Central memory CD8-positive, alpha-beta T cell (primary cell): ENCODE measurements at regions not wholly inside any gene's neighbourhood (a gene's known extent, or its start where the extent isn't known, plus 50 kb on each side); places are given as distances from the start of the nearest gene placed in this dataset.

Experiments
- ATAC-seq: fragments of 150-1000 bp; cut with Tn5 transposase; replicated peaks from 2 replicates; pipeline ENCODE4 v1.10.0; 2022; ENCODE audit warnings: mild to moderate bottlenecking, moderate FRiP score, moderate number of reproducible peaks; ENCODE audit not compliant: poor library complexity, severe bottlenecking; ENCODE audit errors: extremely low read depth
- DNase-seq, 2 donors: peaks; one replicate each; pipeline ENCODE4 v3.0.0; 2021; ENCODE audit warnings: low spot score in 2 of 2
- H3K27ac Mint-ChIP-seq: one replicate; pipeline ENCODE4 v1.8.0; 2022; ENCODE audit warnings: low read depth, mild to moderate bottlenecking, moderate library complexity, mixed read lengths
- H3K27me3 Mint-ChIP-seq: one replicate; pipeline ENCODE4 v1.8.0; 2022; ENCODE audit warnings: mixed read lengths
- H3K36me3 Mint-ChIP-seq: one replicate; pipeline ENCODE4 v1.8.0; 2022; ENCODE audit warnings: mild to moderate bottlenecking, moderate library complexity, mixed read lengths; ENCODE audit not compliant: insufficient read depth
- H3K4me1 Mint-ChIP-seq: one replicate; pipeline ENCODE4 v1.8.0; 2022; ENCODE audit warnings: mixed read lengths
- H3K4me3 Mint-ChIP-seq: one replicate; pipeline ENCODE4 v1.8.0; 2022; ENCODE audit warnings: mild to moderate bottlenecking, moderate library complexity, mixed read lengths
- H3K9me3 Mint-ChIP-seq: one replicate; pipeline ENCODE4 v1.8.0; 2022; ENCODE audit warnings: mixed read lengths

DNA sequence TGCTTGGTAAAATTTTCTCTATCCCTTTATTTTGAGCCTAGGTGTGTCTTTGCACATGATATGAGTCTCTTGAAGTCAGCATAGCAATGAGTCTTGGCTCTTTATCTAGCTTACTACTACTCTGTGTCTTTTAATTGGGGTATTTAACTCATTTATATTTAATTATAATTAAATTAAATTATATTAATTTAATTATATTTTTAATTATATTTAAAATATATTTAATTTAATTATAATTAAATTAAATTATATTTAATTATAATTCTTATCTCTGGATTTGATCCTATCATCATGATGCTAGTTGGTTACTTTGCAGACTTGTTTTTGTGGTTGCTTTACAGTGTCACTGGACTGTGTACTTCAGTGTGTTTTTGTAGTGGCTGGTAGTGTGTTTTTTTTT lies 201.2 kb upstream of the ITM2A start:
- peaks cover 23% of the 10 kb centered on the region for H3K27me3 Mint-ChIP-seq
- H3K4me3 Mint-ChIP-seq = no peak overlapping the region
- peaks cover 10% of the 10 kb centered on the region for H3K9me3 Mint-ChIP-seq
- no peaks in the 10 kb centered on the region for H3K4me1 Mint-ChIP-seq
- DNase-seq (no peak), ATAC-seq (no peak)
- H3K36me3 Mint-ChIP-seq = no peaks in the 10 kb centered on the region
- H3K27ac Mint-ChIP-seq = no peak overlapping the region

DNA sequence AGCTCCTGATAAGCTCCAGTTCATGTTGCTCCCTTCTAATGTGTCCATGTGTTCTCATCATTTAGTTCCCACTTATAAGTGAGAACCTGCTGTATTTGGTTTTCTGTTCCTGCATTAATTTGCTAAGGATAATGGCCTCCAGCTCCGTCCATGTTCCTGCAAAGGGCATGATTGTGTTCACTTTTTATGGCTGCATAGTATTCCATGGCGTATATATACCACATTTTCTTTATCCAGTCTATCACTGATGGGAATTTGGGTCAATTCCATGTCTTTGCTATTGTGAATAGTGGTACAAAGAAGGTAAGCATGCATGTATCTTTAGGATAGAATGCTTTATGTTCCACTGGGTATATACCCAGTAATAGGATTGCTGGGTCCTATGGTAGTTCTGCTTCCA lies 197.2 kb upstream of the ITM2A start:
- Mint-ChIP-seq H3K36me3 (no peaks in the 10 kb centered on the region), H3K27ac (no peak overlapping the region), H3K4me3 (no peak overlapping the region), H3K4me1 (no peaks in the 10 kb centered on the region), H3K9me3 (peaks cover 10% of the 10 kb centered on the region), H3K27me3 (peaks cover 21% of the 10 kb centered on the region)
- no peak for ATAC-seq
- no peak for DNase-seq

DNA sequence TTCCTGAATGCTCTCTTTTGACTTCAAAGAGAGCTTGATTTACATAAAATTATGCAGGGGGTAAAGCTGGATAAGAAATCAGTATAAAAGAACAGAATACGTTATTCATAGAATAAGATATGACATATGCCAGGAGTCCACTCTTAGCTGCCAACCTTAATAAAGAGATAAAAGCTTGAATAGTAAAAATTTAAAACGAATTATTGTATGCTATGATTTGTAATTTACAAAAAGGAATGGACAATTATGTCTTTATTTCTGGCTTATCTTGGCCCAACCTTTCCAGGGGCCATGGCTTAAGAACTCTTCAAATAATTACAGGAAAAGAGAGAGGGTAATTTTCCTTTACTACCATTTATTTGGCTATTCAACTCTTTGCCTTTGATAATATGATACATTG lies 192.2 kb upstream of the ITM2A start:
- ATAC-seq (no peak), DNase-seq (no peak)
- no peak overlapping the region for H3K4me3 Mint-ChIP-seq
- H3K4me1 Mint-ChIP-seq = no peaks in the 10 kb centered on the region
- no peak overlapping the region for H3K27ac Mint-ChIP-seq
- no peaks in the 10 kb centered on the region for H3K27me3 Mint-ChIP-seq
- no peaks in the 10 kb centered on the region for H3K36me3 Mint-ChIP-seq
- H3K9me3 Mint-ChIP-seq = peaks cover 2% of the 10 kb centered on the region

DNA sequence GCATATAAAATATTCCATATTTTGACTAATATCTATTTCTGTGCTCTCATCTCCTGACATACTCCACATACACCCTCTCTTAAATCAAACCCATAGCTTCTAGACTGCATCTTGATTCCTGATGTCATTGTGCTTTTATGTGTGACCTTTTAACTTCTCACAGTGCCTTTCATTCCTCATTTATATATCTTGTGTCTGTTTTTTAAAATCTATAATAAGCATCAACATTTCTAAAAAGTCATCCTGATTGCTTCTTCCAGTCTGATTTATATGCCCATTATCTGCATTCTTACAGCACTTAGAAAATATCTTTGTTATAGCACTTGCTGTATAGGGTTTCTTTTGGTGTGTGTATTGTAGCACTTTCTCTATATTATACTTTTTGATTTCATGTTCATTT lies 190.1 kb upstream of the ITM2A start:
- Mint-ChIP-seq H3K4me3 (no peak overlapping the region), H3K4me1 (no peaks in the 10 kb centered on the region), H3K36me3 (no peaks in the 10 kb centered on the region), H3K27me3 (no peaks in the 10 kb centered on the region), H3K9me3 (no peaks in the 10 kb centered on the region), H3K27ac (no peak overlapping the region)
- ATAC-seq (no peak), DNase-seq (no peak)

GRCh38 chrX:79556800-79557199 lies 189.7 kb upstream of the ITM2A start:
- no peak overlapping the region for H3K27ac Mint-ChIP-seq
- no peaks in the 10 kb centered on the region for H3K36me3 Mint-ChIP-seq
- DNase-seq (no peak), ATAC-seq (no peak)
- no peaks in the 10 kb centered on the region for H3K4me1 Mint-ChIP-seq
- no peaks in the 10 kb centered on the region for H3K9me3 Mint-ChIP-seq
- H3K4me3 Mint-ChIP-seq = no peak overlapping the region
- H3K27me3 Mint-ChIP-seq = no peaks in the 10 kb centered on the region

- H3K27me3 Mint-ChIP-seq = no peaks in the 10 kb centered on the region
- no peak overlapping the region for H3K4me3 Mint-ChIP-seq
Observed at GRCh38 chrX:79530310-79531108, 163.4 kb upstream of the ITM2A start.

DNA sequence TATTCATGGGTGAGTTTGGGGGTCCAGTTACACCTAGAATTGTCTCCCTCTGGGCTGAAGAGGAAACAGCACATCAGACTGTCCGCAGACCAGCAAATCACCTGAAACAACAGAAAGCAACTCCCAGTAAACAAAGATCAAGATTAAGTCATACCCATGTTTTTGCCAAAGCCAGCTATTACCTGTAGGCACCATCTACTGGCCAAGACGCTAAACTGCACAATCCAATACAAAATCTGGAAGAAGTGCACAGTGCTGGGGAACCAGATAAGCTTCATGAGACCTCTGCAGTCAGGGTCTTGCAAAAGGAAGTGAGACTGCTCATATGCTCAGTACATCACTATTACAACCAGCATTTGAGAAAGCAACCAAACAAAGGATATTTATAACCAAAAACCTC lies 157.5 kb upstream of the ITM2A start:
- Mint-ChIP-seq H3K4me3 (no peak overlapping the region), H3K27ac (no peak overlapping the region), H3K36me3 (no peaks in the 10 kb centered on the region), H3K4me1 (no peaks in the 10 kb centered on the region), H3K27me3 (peaks cover 7% of the 10 kb centered on the region), H3K9me3 (peaks cover 5% of the 10 kb centered on the region)
- ATAC-seq (no peak), DNase-seq (no peak)

More at GRCh38 chrX:79530310-79531108, 163.4 kb upstream of the ITM2A start:
- no peak for ATAC-seq
- H3K4me1 Mint-ChIP-seq = no peaks in the 10 kb centered on the region
- H3K27ac Mint-ChIP-seq = no peak overlapping the region
- peaks cover 2% of the 10 kb centered on the region for H3K36me3 Mint-ChIP-seq
- no peak for DNase-seq
- peaks cover 5% of the 10 kb centered on the region for H3K9me3 Mint-ChIP-seq

DNA sequence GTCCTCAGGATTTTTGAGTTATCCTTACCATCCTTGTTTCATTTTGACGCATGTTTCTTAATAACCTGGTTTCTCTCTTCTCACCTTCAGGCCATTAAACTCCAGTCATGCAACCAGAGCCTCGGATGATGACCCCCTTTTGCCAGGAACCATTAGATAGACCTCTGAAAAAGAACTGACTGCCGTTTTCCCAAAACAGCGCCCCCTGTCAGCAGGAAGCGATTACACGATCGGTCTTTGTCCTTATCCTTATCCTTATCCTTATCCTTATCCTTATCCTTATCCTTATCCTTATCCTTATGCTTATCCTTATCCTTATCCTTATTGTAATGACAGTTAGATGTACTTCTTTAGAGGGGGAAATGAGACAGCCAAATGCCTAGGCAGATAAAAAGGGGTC lies 148.4 kb upstream of the ITM2A start:
- ATAC-seq = no peak
- no peaks in the 10 kb centered on the region for H3K9me3 Mint-ChIP-seq
- H3K27me3 Mint-ChIP-seq = peaks cover 18% of the 10 kb centered on the region
- no peaks in the 10 kb centered on the region for H3K36me3 Mint-ChIP-seq
- no peak overlapping the region for H3K4me3 Mint-ChIP-seq
- no peak overlapping the region for H3K27ac Mint-ChIP-seq
- H3K4me1 Mint-ChIP-seq = no peaks in the 10 kb centered on the region
- no peak for DNase-seq

DNA sequence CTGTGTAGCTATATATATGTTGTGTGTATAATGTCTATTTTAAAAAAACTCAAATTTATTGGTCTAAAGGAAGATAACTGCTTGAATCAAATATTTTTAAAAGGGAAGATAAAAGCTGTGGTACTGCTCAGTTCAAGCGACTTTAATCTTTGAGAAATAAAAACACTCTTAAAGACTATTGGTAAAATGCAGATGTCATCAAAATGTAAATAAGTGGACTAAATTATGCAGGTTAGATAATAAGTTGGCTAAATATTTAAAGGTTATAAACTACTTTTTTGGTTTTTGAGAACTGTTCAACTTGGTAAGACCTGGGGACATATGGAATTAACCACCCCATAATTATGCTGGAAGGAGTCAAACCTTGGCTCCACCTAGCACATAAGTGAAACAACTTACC lies 144.7 kb upstream of the ITM2A start:
- Mint-ChIP-seq H3K36me3 (no peaks in the 10 kb centered on the region), H3K27ac (no peak overlapping the region), H3K9me3 (no peaks in the 10 kb centered on the region), H3K27me3 (peaks cover 10% of the 10 kb centered on the region), H3K4me1 (no peaks in the 10 kb centered on the region), H3K4me3 (no peak overlapping the region)
- DNase-seq (no peak), ATAC-seq (no peak)

DNA sequence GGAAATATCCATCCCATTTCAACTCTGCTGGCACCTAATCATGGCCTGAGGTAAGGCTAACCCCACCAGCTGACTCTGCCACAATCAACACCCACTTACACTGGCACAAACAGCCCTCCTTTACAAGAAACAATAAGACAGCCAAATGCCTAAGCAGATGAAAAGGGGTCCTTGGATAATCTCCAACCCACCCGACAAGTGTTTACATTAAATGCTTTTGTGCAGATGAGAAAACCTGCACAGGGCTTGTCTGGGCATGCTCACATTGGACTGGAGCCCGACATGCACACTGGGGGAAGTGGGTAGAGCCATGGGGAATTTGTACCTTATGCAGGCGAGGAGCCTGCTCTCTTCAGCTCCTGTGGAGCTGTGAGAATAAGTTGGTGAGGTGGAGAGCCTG lies 138.9 kb upstream of the ITM2A start:
- DNase-seq (no peak), ATAC-seq (no peak)
- H3K4me3 Mint-ChIP-seq = no peak overlapping the region
- H3K4me1 Mint-ChIP-seq = no peaks in the 10 kb centered on the region
- H3K27ac Mint-ChIP-seq = no peak overlapping the region
- no peaks in the 10 kb centered on the region for H3K36me3 Mint-ChIP-seq
- no peaks in the 10 kb centered on the region for H3K9me3 Mint-ChIP-seq
- no peaks in the 10 kb centered on the region for H3K27me3 Mint-ChIP-seq

- H3K4me1 Mint-ChIP-seq = no peaks in the 10 kb centered on the region
- peaks cover 6% of the 10 kb centered on the region for H3K9me3 Mint-ChIP-seq
- no peak overlapping the region for H3K4me3 Mint-ChIP-seq
- ATAC-seq (no peak), DNase-seq (no peak)
- peaks cover 70% of the 10 kb centered on the region for H3K27me3 Mint-ChIP-seq
- H3K36me3 Mint-ChIP-seq = no peaks in the 10 kb centered on the region
- no peak overlapping the region for H3K27ac Mint-ChIP-seq
Observed at GRCh38 chrX:79482686-79483085, 115.6 kb upstream of the ITM2A start.

- Mint-ChIP-seq H3K4me1 (no peaks in the 10 kb centered on the region), H3K27me3 (peaks cover 30% of the 10 kb centered on the region), H3K4me3 (no peak overlapping the region), H3K36me3 (no peaks in the 10 kb centered on the region), H3K9me3 (no peaks in the 10 kb centered on the region), H3K27ac (no peak overlapping the region)
- ATAC-seq (no peak), DNase-seq (no peak)
Observed at GRCh38 chrX:79477691-79478090, 110.6 kb upstream of the ITM2A start.

GRCh38 chrX:79466636-79467035 lies 99.5 kb upstream of the ITM2A start:
- H3K9me3 Mint-ChIP-seq = peaks cover 8% of the 10 kb centered on the region
- DNase-seq (no peak), ATAC-seq (no peak)
- H3K4me1 Mint-ChIP-seq = no peaks in the 10 kb centered on the region
- no peaks in the 10 kb centered on the region for H3K36me3 Mint-ChIP-seq
- no peak overlapping the region for H3K27ac Mint-ChIP-seq
- no peak overlapping the region for H3K4me3 Mint-ChIP-seq
- H3K27me3 Mint-ChIP-seq = peaks cover 36% of the 10 kb centered on the region
